ENCODE measurements at regions not wholly inside any gene's neighbourhood (a gene's known extent, or its start where the extent isn't known, plus 50 kb on each side); places are given as distances from the start of the nearest gene placed in this dataset.

GRCh38 chr12:16927259-16927658, 321.3 kb upstream of the LMO3 start:
- no peaks in the 10 kb centered on the region for H3K4me1 ChIP-seq
- no peaks in the 10 kb centered on the region for H3K36me3 ChIP-seq

GRCh38 chr12:16920451-16920850, 314.5 kb upstream of the LMO3 start:
- Histone ChIP-seq H3K27me3 (no peaks in the 10 kb centered on the region), H3K4me3 (no peak overlapping the region), H3K4me1 (no peaks in the 10 kb centered on the region), H3K9me3 (no peaks in the 10 kb centered on the region), H3K27ac (no peak overlapping the region), H3K36me3 (no peaks in the 10 kb centered on the region)
- TF ChIP-seq POLR2A (IDR thresholded peaks at IDR 0.05) (no peak), CTCF (IDR thresholded peaks at IDR 0.05) (no peak)
- DNase-seq, result no peak
- intact Hi-C loops (cut with DNase I; ENCODE audit: low total_unique reads), result no loop called here

More at GRCh38 chr12:16927259-16927658, 321.3 kb upstream of the LMO3 start:
- Histone ChIP-seq H3K9me3 (peaks cover 0 to 3% of the 10 kb centered on the region in 2 donors), H3K27ac (no peak overlapping the region), H3K27me3 (no peaks in the 10 kb centered on the region), H3K4me3 (no peak overlapping the region)
- no peak for DNase-seq
- intact Hi-C loops (cut with DNase I; ENCODE audit: low total_unique reads), result no loop called here
- TF ChIP-seq POLR2A (IDR thresholded peaks at IDR 0.05) (no peak), CTCF (IDR thresholded peaks at IDR 0.05) (no peak)

- no peaks in the 10 kb centered on the region for H3K27me3 ChIP-seq
- intact Hi-C loops (cut with DNase I; ENCODE audit: low total_unique reads), result no loop called here
- DNase-seq, result no peak
- H3K27ac ChIP-seq, result no peak overlapping the region
- H3K9me3 ChIP-seq, result no peaks in the 10 kb centered on the region
- no peak overlapping the region for H3K4me3 ChIP-seq
- TF ChIP-seq CTCF (IDR thresholded peaks at IDR 0.05), result no peak
- TF ChIP-seq POLR2A (IDR thresholded peaks at IDR 0.05), result no peak
- H3K4me1 ChIP-seq, result no peaks in the 10 kb centered on the region
- H3K36me3 ChIP-seq, result no peaks in the 10 kb centered on the region
Measured at GRCh38 chr12:16919551-16919950, 313.6 kb upstream of the LMO3 start.

GRCh38 chr12:16914853-16915252, 308.9 kb upstream of the LMO3 start:
- DNase-seq, result no peak
- Histone ChIP-seq H3K27me3 (no peaks in the 10 kb centered on the region), H3K4me3 (no peak overlapping the region), H3K27ac (no peak overlapping the region), H3K36me3 (no peaks in the 10 kb centered on the region), H3K4me1 (no peaks in the 10 kb centered on the region), H3K9me3 (no peaks in the 10 kb centered on the region)
- intact Hi-C loops (cut with DNase I; ENCODE audit: low total_unique reads), result no loop called here
- TF ChIP-seq POLR2A (IDR thresholded peaks at IDR 0.05), result no peak
- TF ChIP-seq CTCF (IDR thresholded peaks at IDR 0.05), result no peak

GRCh38 chr12:16913832-16914490, 308.0 kb upstream of the LMO3 start:
- intact Hi-C loops (cut with DNase I; ENCODE audit: low total_unique reads), result no loop called here

More at GRCh38 chr12:16913832-16914490, 308.0 kb upstream of the LMO3 start:
- H3K9me3 ChIP-seq, result no peaks in the 10 kb centered on the region
- H3K36me3 ChIP-seq, result no peaks in the 10 kb centered on the region
- TF ChIP-seq CTCF (IDR thresholded peaks at IDR 0.05) (no peak), POLR2A (IDR thresholded peaks at IDR 0.05) (no peak)
- H3K4me1 ChIP-seq, result no peaks in the 10 kb centered on the region
- DNase-seq, result no peak
- no peaks in the 10 kb centered on the region for H3K27me3 ChIP-seq
- H3K4me3 ChIP-seq, result no peak overlapping the region
- no peak overlapping the region for H3K27ac ChIP-seq

Data from uterus (tissue), 3 donors.